Right atrium auricular region (tissue), 2 donors: ENCODE measurements at regions not wholly inside any gene's neighbourhood (a gene's known extent, or its start where the extent isn't known, plus 50 kb on each side); places are given as distances from the start of the nearest gene placed in this dataset.

Experiments
- DNase-seq: peaks from one replicate; pipeline ENCODE4 v3.0.0-alpha.2; 2019; ENCODE audit warnings: low spot score
- H3K27ac ChIP-seq, 2 donors: fragments of 200-600 bp; sonication (generic); 1 replicate in 1 of 2; 2 replicates in 1 of 2; pipeline ENCODE4 v1.5.1; 2016 to 2019
- H3K27me3 ChIP-seq, 2 donors: fragments of 200-600 bp; sonication (generic); one replicate each; pipeline versions ENCODE4 v1.5.1 to v1.6.0; 2017 to 2019
- H3K36me3 ChIP-seq: fragments of 200-600 bp; sonication (generic); one replicate; pipeline ENCODE4 v1.5.1; 2016
- H3K4me1 ChIP-seq, 2 donors: fragments of 200-600 bp; sonication (generic); one replicate each; pipeline versions ENCODE4 v1.5.1 to v1.6.0; 2017 to 2019
- H3K4me3 ChIP-seq, 2 donors: fragments of 200-600 bp; sonication (generic); 1 replicate in 1 of 2; 2 replicates in 1 of 2; pipeline ENCODE4 v1.5.1; 2017 to 2019; ENCODE audit warnings: mild to moderate bottlenecking in 1 of 2, moderate library complexity in 1 of 2
- H3K9me3 ChIP-seq, 2 donors: fragments of 200-600 bp; sonication (generic); one replicate each; pipeline ENCODE4 v1.5.1; 2019
- TF ChIP-seq, protein P1 (sequence below), 2 donors: fragments of 200-600 bp; sonication (generic); IDR thresholded peaks; one replicate each; pipeline ENCODE4 v1.5.1; 2019; ENCODE audit warnings: antibody characterized with exemption in 2 of 2

DNA sequence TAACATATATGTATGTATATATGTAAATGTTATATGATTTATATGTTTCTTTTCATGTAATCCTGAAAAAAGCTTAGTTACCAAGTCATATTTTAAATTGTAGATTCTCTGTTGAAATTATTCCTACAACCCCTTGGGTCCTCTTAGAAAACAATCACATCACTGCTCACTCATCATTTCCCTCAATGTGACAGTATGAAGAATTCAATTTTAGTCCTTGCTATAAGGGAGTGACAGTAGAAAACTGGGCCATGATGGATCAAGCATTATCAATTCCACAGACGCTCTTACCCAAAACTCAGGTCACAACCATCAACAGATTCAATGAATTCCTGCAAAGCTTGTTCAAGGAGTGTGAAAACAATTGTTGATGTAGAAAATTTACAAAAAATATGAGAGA lies 1389.5 kb upstream of the ACVR2A start:
- Histone ChIP-seq H3K4me3 (no peak overlapping the region), H3K36me3 (no peaks in the 10 kb centered on the region), H3K27ac (no peak overlapping the region), H3K9me3 (peaks cover 0 to 12% of the 10 kb centered on the region in 2 donors), H3K4me1 (no peaks in the 10 kb centered on the region), H3K27me3 (no peaks in the 10 kb centered on the region)
- DNase-seq, result no peak
- TF ChIP-seq, protein P1, sequence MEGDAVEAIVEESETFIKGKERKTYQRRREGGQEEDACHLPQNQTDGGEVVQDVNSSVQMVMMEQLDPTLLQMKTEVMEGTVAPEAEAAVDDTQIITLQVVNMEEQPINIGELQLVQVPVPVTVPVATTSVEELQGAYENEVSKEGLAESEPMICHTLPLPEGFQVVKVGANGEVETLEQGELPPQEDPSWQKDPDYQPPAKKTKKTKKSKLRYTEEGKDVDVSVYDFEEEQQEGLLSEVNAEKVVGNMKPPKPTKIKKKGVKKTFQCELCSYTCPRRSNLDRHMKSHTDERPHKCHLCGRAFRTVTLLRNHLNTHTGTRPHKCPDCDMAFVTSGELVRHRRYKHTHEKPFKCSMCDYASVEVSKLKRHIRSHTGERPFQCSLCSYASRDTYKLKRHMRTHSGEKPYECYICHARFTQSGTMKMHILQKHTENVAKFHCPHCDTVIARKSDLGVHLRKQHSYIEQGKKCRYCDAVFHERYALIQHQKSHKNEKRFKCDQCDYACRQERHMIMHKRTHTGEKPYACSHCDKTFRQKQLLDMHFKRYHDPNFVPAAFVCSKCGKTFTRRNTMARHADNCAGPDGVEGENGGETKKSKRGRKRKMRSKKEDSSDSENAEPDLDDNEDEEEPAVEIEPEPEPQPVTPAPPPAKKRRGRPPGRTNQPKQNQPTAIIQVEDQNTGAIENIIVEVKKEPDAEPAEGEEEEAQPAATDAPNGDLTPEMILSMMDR (IDR thresholded peaks at IDR 0.05), result no peak

DNA sequence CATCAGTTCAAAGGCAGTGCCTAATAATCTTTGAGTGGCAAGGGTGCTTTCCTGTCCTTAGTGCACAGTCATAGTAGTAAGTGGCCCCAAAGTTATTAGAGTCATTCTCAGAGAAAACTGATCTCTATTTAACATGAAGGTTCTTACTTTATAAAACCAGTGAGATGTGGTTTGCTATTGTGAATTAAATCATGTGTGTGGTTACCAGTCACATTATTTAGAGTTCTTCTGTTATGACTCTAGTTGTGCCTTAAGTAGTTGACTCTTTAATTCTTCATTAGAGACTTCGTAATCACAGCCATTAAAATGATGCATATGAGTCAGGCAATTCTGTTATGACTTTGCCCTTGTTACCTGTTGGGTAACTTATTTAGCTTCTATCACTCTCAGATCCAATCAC lies 1392.9 kb upstream of the ACVR2A start:
- Histone ChIP-seq H3K36me3 (no peaks in the 10 kb centered on the region), H3K9me3 (no peaks in the 10 kb centered on the region), H3K27ac (no peak overlapping the region), H3K4me3 (no peak overlapping the region), H3K4me1 (no peaks in the 10 kb centered on the region), H3K27me3 (no peaks in the 10 kb centered on the region)
- TF ChIP-seq, protein P1 (IDR thresholded peaks at IDR 0.05), result no peak
- no peak for DNase-seq

DNA sequence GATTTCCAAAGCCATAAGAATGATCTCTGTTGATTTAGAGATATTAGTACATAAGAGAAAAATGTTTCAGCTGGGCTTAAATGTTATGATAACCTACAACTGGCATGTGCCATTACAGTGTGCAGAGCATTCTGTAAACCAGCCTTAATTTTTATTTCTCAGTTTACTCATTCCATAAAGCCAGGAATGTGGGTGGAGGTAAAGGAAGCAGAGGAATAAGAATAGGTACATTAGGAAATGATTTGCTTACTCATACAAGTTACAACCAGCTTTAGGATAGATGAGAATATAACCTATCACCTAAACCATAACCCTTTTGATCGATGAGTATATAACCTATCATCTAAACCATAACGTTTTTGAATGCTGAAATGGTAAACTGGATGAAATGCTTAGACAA lies 1394.7 kb upstream of the ACVR2A start:
- no peak overlapping the region for H3K4me3 ChIP-seq
- TF ChIP-seq, protein P1 (IDR thresholded peaks at IDR 0.05), result no peak
- no peaks in the 10 kb centered on the region for H3K36me3 ChIP-seq
- DNase-seq, result no peak
- H3K9me3 ChIP-seq, result no peaks in the 10 kb centered on the region
- no peaks in the 10 kb centered on the region for H3K27me3 ChIP-seq
- H3K4me1 ChIP-seq, result no peaks in the 10 kb centered on the region
- H3K27ac ChIP-seq, result no peak overlapping the region

DNA sequence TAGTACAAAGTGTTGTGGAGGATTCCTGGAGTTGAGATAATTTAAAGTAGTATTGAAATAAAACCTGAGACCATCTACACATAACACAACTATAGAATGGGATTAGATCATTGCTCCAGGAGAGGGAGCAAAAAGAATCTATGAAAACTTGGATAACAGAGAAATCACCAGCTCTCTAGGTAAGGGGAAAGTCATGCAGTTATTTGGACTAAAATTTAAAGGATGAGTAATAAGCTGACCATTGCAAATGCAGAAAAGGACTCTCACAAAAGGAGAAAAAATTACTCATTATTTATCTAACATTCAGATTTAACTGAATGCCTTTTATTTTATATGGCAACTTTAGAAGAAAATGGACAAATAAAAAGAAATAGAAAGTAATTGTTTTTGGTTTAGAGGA lies 1399.8 kb upstream of the ACVR2A start:
- Histone ChIP-seq H3K36me3 (no peaks in the 10 kb centered on the region), H3K4me3 (no peak overlapping the region), H3K27me3 (no peaks in the 10 kb centered on the region), H3K27ac (no peak overlapping the region), H3K9me3 (no peaks in the 10 kb centered on the region), H3K4me1 (no peaks in the 10 kb centered on the region)
- TF ChIP-seq, protein P1 (IDR thresholded peaks at IDR 0.05), result no peak
- DNase-seq, result no peak

DNA sequence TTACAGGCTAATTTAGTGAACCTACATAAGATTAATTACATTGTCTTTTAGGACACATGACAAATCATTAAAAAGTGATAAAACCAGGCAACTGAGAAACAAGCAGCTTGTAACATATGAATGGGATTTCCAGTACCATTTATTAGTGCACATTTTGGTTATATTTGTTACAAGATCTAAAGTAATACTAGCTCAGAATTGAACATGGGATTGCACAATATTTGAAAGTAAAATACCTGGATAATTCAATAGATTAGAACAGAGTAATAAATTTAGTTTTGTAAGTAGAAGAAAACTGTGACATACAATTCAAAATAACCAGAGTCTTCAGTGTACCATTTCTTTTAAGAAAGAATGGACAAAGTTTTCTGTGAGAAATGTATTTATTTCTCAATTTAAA lies 1400.7 kb upstream of the ACVR2A start:
- H3K27me3 ChIP-seq, result no peaks in the 10 kb centered on the region
- no peaks in the 10 kb centered on the region for H3K9me3 ChIP-seq
- no peak overlapping the region for H3K27ac ChIP-seq
- H3K36me3 ChIP-seq, result no peaks in the 10 kb centered on the region
- H3K4me3 ChIP-seq, result no peak overlapping the region
- TF ChIP-seq, protein P1 (IDR thresholded peaks at IDR 0.05), result no peak
- H3K4me1 ChIP-seq, result no peaks in the 10 kb centered on the region
- DNase-seq, result no peak

DNA sequence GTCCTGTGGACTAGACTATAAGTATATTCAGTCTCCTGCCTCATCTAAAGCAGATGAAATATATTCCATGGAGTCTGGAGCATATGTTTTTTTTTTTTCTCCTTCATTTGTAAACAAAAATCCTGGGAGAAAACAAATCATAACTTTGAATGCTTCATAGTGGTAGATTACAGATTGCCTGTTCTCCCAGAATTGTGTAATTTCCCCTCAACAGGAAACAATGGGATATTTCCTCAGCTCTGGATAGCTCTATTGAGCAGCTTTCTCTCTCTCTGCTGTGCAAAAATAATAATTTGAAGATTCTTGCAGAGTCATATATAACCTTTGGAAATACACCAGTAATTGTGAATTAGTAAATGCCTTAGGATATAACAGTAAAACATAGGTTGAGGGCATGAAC lies 1406.6 kb upstream of the ACVR2A start:
- TF ChIP-seq, protein P1 (IDR thresholded peaks at IDR 0.05), result no peak
- Histone ChIP-seq H3K27ac (no peak overlapping the region), H3K36me3 (no peaks in the 10 kb centered on the region), H3K4me1 (no peaks in the 10 kb centered on the region), H3K27me3 (no peaks in the 10 kb centered on the region), H3K4me3 (no peak overlapping the region), H3K9me3 (no peaks in the 10 kb centered on the region)
- DNase-seq, result no peak
